ENCODE measurements at regions not wholly inside any gene's neighbourhood (a gene's known extent, or its start where the extent isn't known, plus 50 kb on each side); places are given as distances from the start of the nearest gene placed in this dataset.

- TF ChIP-seq CTCF (IDR thresholded peaks at IDR 0.05) (no peak), POLR2A (IDR thresholded peaks at IDR 0.05) (no peak), EP300 (IDR thresholded peaks at IDR 0.05) (no peak)
Observed at GRCh38 chr1:101165954-101166353, 70.9 kb upstream of the S1PR1 start.

All from ovary (tissue), 3 donors.